H9 (cell line): ENCODE measurements at regions not wholly inside any gene's neighbourhood (a gene's known extent, or its start where the extent isn't known, plus 50 kb on each side); places are given as distances from the start of the nearest gene placed in this dataset.
A peak's percentile ranks its signal among the peaks of the same experiment; 100 is the strongest.

Source experiments
- DNase-seq: peaks from one replicate; pipeline ENCODE4 v3.0.0-alpha.2; 2017
- H2AFZ ChIP-seq: one replicate; pipeline ENCODE4 v1.6.1; 2013; ENCODE audit warnings: mild to moderate bottlenecking, low read length, control low read depth, moderate library complexity
- H2AK5ac ChIP-seq: 2 replicates; pipeline ENCODE4 v1.6.1; 2013; ENCODE audit warnings: low read length, control low read depth, mixed read lengths; ENCODE audit not compliant: insufficient read length
- H2BK120ac ChIP-seq: one replicate; pipeline ENCODE4 v1.6.1; 2013; ENCODE audit warnings: low read depth, mild to moderate bottlenecking, low read length, control low read depth, inconsistent platforms; ENCODE audit not compliant: poor library complexity, severe bottlenecking
- H2BK12ac ChIP-seq: 2 replicates; pipeline ENCODE4 v1.6.1; 2013; ENCODE audit warnings: low read length, control low read depth, mixed read lengths, low read depth; ENCODE audit not compliant: insufficient read length
- H2BK15ac ChIP-seq: 2 replicates; pipeline ENCODE4 v1.6.1; 2013; ENCODE audit warnings: low read depth, low read length, control low read depth
- H2BK20ac ChIP-seq: one replicate; pipeline ENCODE4 v1.6.1; 2013; ENCODE audit warnings: low read depth, mild to moderate bottlenecking, low read length, control low read depth, inconsistent platforms; ENCODE audit not compliant: poor library complexity, severe bottlenecking
- H2BK5ac ChIP-seq: 2 replicates; pipeline ENCODE4 v1.6.1; 2013; ENCODE audit warnings: low read length, control low read depth, mixed read lengths; ENCODE audit not compliant: insufficient read length
- H3K14ac ChIP-seq: 2 replicates; pipeline ENCODE4 v1.6.1; 2013; ENCODE audit warnings: low read length, control low read depth; ENCODE audit not compliant: insufficient read depth
- H3K18ac ChIP-seq: 2 replicates; pipeline ENCODE4 v1.6.1; 2013; ENCODE audit warnings: low read depth, mild to moderate bottlenecking, mixed read lengths, low read length, control low read depth; ENCODE audit not compliant: insufficient read length
- H3K23ac ChIP-seq: 2 replicates; pipeline ENCODE4 v1.6.1; 2013; ENCODE audit warnings: low read length, control low read depth, mixed read lengths, low read depth; ENCODE audit not compliant: insufficient read length
- H3K23me2 ChIP-seq: 2 replicates; pipeline ENCODE4 v1.6.1; 2013; ENCODE audit warnings: low read depth, mild to moderate bottlenecking, mixed read lengths, low read length, control low read depth; ENCODE audit not compliant: insufficient read length, poor library complexity, severe bottlenecking
- H3K27ac ChIP-seq: 2 replicates; pipeline ENCODE4 v1.5.1; 2013; ENCODE audit warnings: low read length, control low read depth, mixed read lengths, low read depth; ENCODE audit not compliant: insufficient read length
- H3K27me3 ChIP-seq: 2 replicates; pipeline ENCODE4 v1.6.1; 2013; ENCODE audit warnings: low read length, control low read depth, inconsistent platforms; ENCODE audit not compliant: insufficient read depth
- H3K4ac ChIP-seq: 2 replicates; pipeline ENCODE4 v1.6.1; 2013; ENCODE audit warnings: low read depth, mild to moderate bottlenecking, control low read depth, inconsistent platforms, low read length, moderate library complexity
- H3K4me1 ChIP-seq: 2 replicates; pipeline ENCODE4 v1.6.1; 2013; ENCODE audit warnings: low read length, control low read depth, inconsistent platforms; ENCODE audit not compliant: insufficient read depth
- H3K4me2 ChIP-seq: 2 replicates; pipeline ENCODE4 v1.6.1; 2013; ENCODE audit warnings: low read length, control low read depth, mixed read lengths; ENCODE audit not compliant: insufficient read length, insufficient read depth
- H3K56ac ChIP-seq: 2 replicates; pipeline ENCODE4 v1.6.1; 2013; ENCODE audit warnings: low read depth, mild to moderate bottlenecking, mixed read lengths, low read length, control low read depth; ENCODE audit not compliant: insufficient read length
- H3K79me1 ChIP-seq: 2 replicates; pipeline ENCODE4 v1.6.1; 2013; ENCODE audit warnings: low read depth, mild to moderate bottlenecking, moderate library complexity, low read length, control low read depth, inconsistent platforms; ENCODE audit not compliant: insufficient read depth, poor library complexity, severe bottlenecking
- H3K79me2 ChIP-seq: 2 replicates; pipeline ENCODE4 v1.6.1; 2013; ENCODE audit warnings: low read length, control low read depth, inconsistent platforms; ENCODE audit not compliant: insufficient read depth
- H3K9ac ChIP-seq: 2 replicates; pipeline ENCODE4 v1.6.1; 2013; ENCODE audit warnings: low read length, control low read depth, mixed read lengths; ENCODE audit not compliant: insufficient read length; ENCODE audit errors: extremely low read depth
- H3K9me3 ChIP-seq: one replicate; pipeline ENCODE4 v1.6.1; 2013; ENCODE audit warnings: low read depth, low read length, inconsistent platforms; ENCODE audit not compliant: control insufficient read depth
- H3T11ph ChIP-seq: one replicate; pipeline ENCODE4 v1.6.1; 2013; ENCODE audit warnings: mild to moderate bottlenecking, low read length, control low read depth, inconsistent platforms
- H4K20me1 ChIP-seq: one replicate; pipeline ENCODE4 v1.6.1; 2013; ENCODE audit not compliant: control insufficient read depth, insufficient read length, insufficient read depth
- H4K5ac ChIP-seq: 2 replicates; pipeline ENCODE4 v1.6.1; 2013; ENCODE audit warnings: low read depth, mild to moderate bottlenecking, mixed read lengths, low read length, control low read depth; ENCODE audit not compliant: insufficient read length
- H4K8ac ChIP-seq: replicated peaks from 2 replicates; pipeline ENCODE4 v1.6.1; 2013; ENCODE audit warnings: low read length, control low read depth, mixed read lengths, low read depth; ENCODE audit not compliant: insufficient read length
- H4K91ac ChIP-seq: 2 replicates; pipeline ENCODE4 v1.6.1; 2013; ENCODE audit warnings: low read depth, mild to moderate bottlenecking, moderate library complexity, mixed read lengths, low read length, control low read depth; ENCODE audit not compliant: insufficient read length
- H3K27ac Mint-ChIP-seq, 3 experiments: 2 replicates in 2 of 3; 3 replicates in 1 of 3; pipeline ENCODE4 v1.8.0; 2020 to 2021; ENCODE audit warnings: mixed read lengths in 3 of 3, mild to moderate bottlenecking in 1 of 3, moderate library complexity in 1 of 3
- H3K27me3 Mint-ChIP-seq: 2 replicates; pipeline ENCODE4 v1.8.0; 2021; ENCODE audit warnings: low read depth, mild to moderate bottlenecking, moderate library complexity, mixed read lengths
- H3K36me3 Mint-ChIP-seq, 3 experiments: 2 replicates in 2 of 3; 3 replicates in 1 of 3; pipeline ENCODE4 v1.8.0; 2020 to 2021; ENCODE audit warnings: low read depth in 3 of 3, mixed read lengths in 3 of 3; ENCODE audit not compliant: insufficient read depth in 1 of 3
- H3K4me1 Mint-ChIP-seq, 2 experiments: 2 replicates each; pipeline ENCODE4 v1.8.0; 2020; ENCODE audit warnings: mixed read lengths in 2 of 2
- H3K4me3 Mint-ChIP-seq, 2 experiments: 2 replicates in 1 of 2; 3 replicates in 1 of 2; pipeline ENCODE4 v1.8.0; 2020 to 2021; ENCODE audit warnings: mild to moderate bottlenecking in 2 of 2, mixed read lengths in 2 of 2, moderate library complexity in 1 of 2
- H3K9me3 Mint-ChIP-seq, 2 experiments: 2 replicates in 1 of 2; 3 replicates in 1 of 2; pipeline ENCODE4 v1.8.0; 2020; ENCODE audit warnings: mild to moderate bottlenecking in 2 of 2, mixed read lengths in 2 of 2, moderate library complexity in 1 of 2
- CTCF ChIP-seq: fragments of 200-600 bp; sonication (generic); conservative IDR thresholded peaks from 3 replicates; pipeline ENCODE4 v1.8.0; 2021; ENCODE audit warnings: antibody characterized with exemption, mild to moderate bottlenecking
- WGBS: extraction: QIAGEN DNeasy Blood & Tissue Kit; methylation state at CpG from one replicate; pipeline ENCODE4 v1.1.7; 2013; ENCODE audit warnings: missing lambda C conversion rate, low lambda C conversion rate, mixed read lengths; ENCODE audit not compliant: insufficient read length; ENCODE audit errors: extremely low coverage; 5-methylcytosine and 5-hydroxymethylcytosine counted together

- H4K5ac ChIP-seq: no peak overlapping the region
- H4K8ac ChIP-seq: no peak overlapping the region
- no peaks in the 10 kb centered on the region for H3K9me3 ChIP-seq
- no peaks in the 10 kb centered on the region for H4K20me1 ChIP-seq
- TF ChIP-seq CTCF: no peak
- H3K4me1 Mint-ChIP-seq: peaks cover 44 to 48% of the 10 kb centered on the region in 2 experiments
- peaks cover 3 to 6% of the 10 kb centered on the region in 2 experiments; a peak in 4 of 5 replicates for H3K9me3 Mint-ChIP-seq
- no peak overlapping the region for H2BK5ac ChIP-seq
- no peaks in the 10 kb centered on the region for H3K79me1 ChIP-seq
- peaks cover 28% of the 10 kb centered on the region for H3K27me3 Mint-ChIP-seq
- no peaks in the 10 kb centered on the region for H3K79me2 ChIP-seq
- H3K23me2 ChIP-seq: no peaks in the 10 kb centered on the region
- no peak overlapping the region for H3K9ac ChIP-seq
- WGBS: no CpG with 5 or more reads among the region's 2 CpGs
- no peak overlapping the region for H3K4ac ChIP-seq
- no peak overlapping the region for H3K56ac ChIP-seq
- no peaks in the 10 kb centered on the region for H3K27me3 ChIP-seq
- no peak overlapping the region for H3K18ac ChIP-seq
- peak overlapping the region in 2 of 3 experiments; percentile 9 to 56; a peak in 3 of 7 replicates for H3K27ac Mint-ChIP-seq
- no peak overlapping the region for H4K91ac ChIP-seq
- no peak overlapping the region for H3T11ph ChIP-seq
- H3K27ac ChIP-seq: no peak overlapping the region
- no peak overlapping the region for H2BK12ac ChIP-seq
- H3K36me3 Mint-ChIP-seq: peaks cover 0 to 4% (median 2%) of the 10 kb centered on the region in 3 experiments; a peak in 3 of 7 replicates
- no peak overlapping the region for H2BK15ac ChIP-seq
- no peak overlapping the region for H2BK120ac ChIP-seq
- no peak overlapping the region for H3K14ac ChIP-seq
- H3K4me1 ChIP-seq: peaks cover 14% of the 10 kb centered on the region
- no peak overlapping the region for H2AFZ ChIP-seq
- peak overlapping the region; percentile 6 for H3K4me2 ChIP-seq
- no peak overlapping the region for H2BK20ac ChIP-seq
- DNase-seq: no peak
- no peak overlapping the region for H3K23ac ChIP-seq
- peak overlapping the region in 1 of 2 experiments; percentile 45; a peak in 1 of 5 replicates for H3K4me3 Mint-ChIP-seq
- no peak overlapping the region for H2AK5ac ChIP-seq
Measured at GRCh38 chr9:96128880-96129279, 173.1 kb downstream of the HSD17B3 start.
